ENCODE measurements at regions not wholly inside any gene's neighbourhood (a gene's known extent, or its start where the extent isn't known, plus 50 kb on each side); places are given as distances from the start of the nearest gene placed in this dataset.

- H3K27me3 ChIP-seq (ENCODE audit: insufficient read depth, low read length) = no peaks in the 10 kb centered on the region
- H4K12ac ChIP-seq (ENCODE audit: low read depth, low read length) = no peak overlapping the region
- no peak overlapping the region for H2BK120ac ChIP-seq (ENCODE audit: insufficient read depth, low read length, poor library complexity)
- no peak overlapping the region for H3K9ac ChIP-seq (ENCODE audit: low read length)
- no peak overlapping the region for H3K14ac ChIP-seq (ENCODE audit: low read length)
- H3K4me1 ChIP-seq (ENCODE audit: control insufficient read depth in 1 of 2, insufficient read depth in 2 of 2, low read length in 2 of 2) = no peaks in the 10 kb centered on the region
- H4K91ac ChIP-seq (ENCODE audit: low read depth, low read length) = no peak overlapping the region
- H3K79me1 ChIP-seq (ENCODE audit: low read length) = no peaks in the 10 kb centered on the region
- DNase-seq = no peak
- no peak overlapping the region for H3K4ac ChIP-seq (ENCODE audit: low read depth, low read length)
- no peaks in the 10 kb centered on the region for H3K36me3 ChIP-seq (ENCODE audit: control insufficient read depth in 1 of 2, insufficient read depth in 2 of 2, low read length in 2 of 2)
- no peaks in the 10 kb centered on the region for H3K79me2 ChIP-seq (ENCODE audit: control insufficient read depth, insufficient read depth, low read length, poor library complexity)
- no peak overlapping the region for H3K27ac ChIP-seq (ENCODE audit: low read depth, low read length)
- H4K8ac ChIP-seq (ENCODE audit: low read depth, low read length) = no peak overlapping the region
- H3K18ac ChIP-seq (ENCODE audit: low read length) = no peak overlapping the region
- H3K23ac ChIP-seq (ENCODE audit: low read length) = no peak overlapping the region
- H2AFZ ChIP-seq (ENCODE audit: insufficient read depth, low read length, poor library complexity) = no peak overlapping the region
- H3K9me3 ChIP-seq (ENCODE audit: insufficient read depth, low read depth, low read length) = peaks cover 2% of the 10 kb centered on the region
- H2BK12ac ChIP-seq (ENCODE audit: low read length) = no peak overlapping the region
- H2AK5ac ChIP-seq (ENCODE audit: low read length) = no peak overlapping the region
- H3K4me3 ChIP-seq (ENCODE audit: low read depth, low read length) = no peak overlapping the region
- H3K4me2 ChIP-seq (ENCODE audit: low read length) = no peak overlapping the region
- WGBS (ENCODE audit: extremely low coverage, insufficient coverage, insufficient read length) = no CpG with 5 or more reads among the region's 7 CpGs
- H2BK5ac ChIP-seq (ENCODE audit: low read depth, low read length, poor library complexity) = no peak overlapping the region
Observed at GRCh38 chr15:61509327-61509840, 280.3 kb upstream of the RORA start.

- Histone ChIP-seq H3K36me3 (ENCODE audit: control insufficient read depth in 1 of 2, insufficient read depth in 2 of 2, low read length in 2 of 2) (no peaks in the 10 kb centered on the region), H3K4me1 (ENCODE audit: control insufficient read depth in 1 of 2, insufficient read depth in 2 of 2, low read length in 2 of 2) (no peaks in the 10 kb centered on the region), H2BK5ac (ENCODE audit: low read depth, low read length, poor library complexity) (no peak overlapping the region), H3K79me1 (ENCODE audit: low read length) (no peaks in the 10 kb centered on the region), H3K9me3 (ENCODE audit: insufficient read depth, low read depth, low read length) (no peaks in the 10 kb centered on the region), H2BK12ac (ENCODE audit: low read length) (no peak overlapping the region), H3K23ac (ENCODE audit: low read length) (no peak overlapping the region), H3K4me3 (ENCODE audit: low read depth, low read length) (no peak overlapping the region), H3K14ac (ENCODE audit: low read length) (no peak overlapping the region), H3K9ac (ENCODE audit: low read length) (no peak overlapping the region), H3K79me2 (ENCODE audit: control insufficient read depth, insufficient read depth, low read length, poor library complexity) (no peaks in the 10 kb centered on the region), H2AK5ac (ENCODE audit: low read length) (no peak overlapping the region), H2AFZ (ENCODE audit: insufficient read depth, low read length, poor library complexity) (no peak overlapping the region), H3K4me2 (ENCODE audit: low read length) (no peak overlapping the region), H3K27me3 (ENCODE audit: insufficient read depth, low read length) (no peaks in the 10 kb centered on the region), H4K12ac (ENCODE audit: low read depth, low read length) (no peak overlapping the region), H2BK120ac (ENCODE audit: insufficient read depth, low read length, poor library complexity) (no peak overlapping the region), H4K91ac (ENCODE audit: low read depth, low read length) (no peak overlapping the region), H4K8ac (ENCODE audit: low read depth, low read length) (no peak overlapping the region), H3K27ac (ENCODE audit: low read depth, low read length) (no peak overlapping the region), H3K4ac (ENCODE audit: low read depth, low read length) (no peak overlapping the region), H3K18ac (ENCODE audit: low read length) (no peak overlapping the region)
- no peak for DNase-seq
Observed at GRCh38 chr15:61503383-61503969, 274.4 kb upstream of the RORA start.

GRCh38 chr15:61501815-61502389 lies 272.8 kb upstream of the RORA start:
- Histone ChIP-seq H3K27me3 (ENCODE audit: insufficient read depth, low read length) (no peaks in the 10 kb centered on the region), H3K4me3 (ENCODE audit: low read depth, low read length) (no peak overlapping the region), H3K27ac (ENCODE audit: low read depth, low read length) (no peak overlapping the region), H3K9me3 (ENCODE audit: insufficient read depth, low read depth, low read length) (no peaks in the 10 kb centered on the region), H3K23ac (ENCODE audit: low read length) (no peak overlapping the region), H4K8ac (ENCODE audit: low read depth, low read length) (no peak overlapping the region), H3K14ac (ENCODE audit: low read length) (no peak overlapping the region), H2BK12ac (ENCODE audit: low read length) (no peak overlapping the region), H3K79me2 (ENCODE audit: control insufficient read depth, insufficient read depth, low read length, poor library complexity) (no peaks in the 10 kb centered on the region), H2BK120ac (ENCODE audit: insufficient read depth, low read length, poor library complexity) (no peak overlapping the region), H3K4me2 (ENCODE audit: low read length) (no peak overlapping the region), H3K4me1 (ENCODE audit: control insufficient read depth in 1 of 2, insufficient read depth in 2 of 2, low read length in 2 of 2) (no peaks in the 10 kb centered on the region), H2BK5ac (ENCODE audit: low read depth, low read length, poor library complexity) (no peak overlapping the region), H4K12ac (ENCODE audit: low read depth, low read length) (no peak overlapping the region), H3K4ac (ENCODE audit: low read depth, low read length) (no peak overlapping the region), H3K79me1 (ENCODE audit: low read length) (no peaks in the 10 kb centered on the region), H3K36me3 (ENCODE audit: control insufficient read depth in 1 of 2, insufficient read depth in 2 of 2, low read length in 2 of 2) (no peaks in the 10 kb centered on the region), H4K91ac (ENCODE audit: low read depth, low read length) (no peak overlapping the region), H2AFZ (ENCODE audit: insufficient read depth, low read length, poor library complexity) (no peak overlapping the region), H3K9ac (ENCODE audit: low read length) (no peak overlapping the region), H2AK5ac (ENCODE audit: low read length) (no peak overlapping the region), H3K18ac (ENCODE audit: low read length) (no peak overlapping the region)
- DNase-seq = no peak
- WGBS (ENCODE audit: extremely low coverage, insufficient coverage, insufficient read length) = no CpG with 5 or more reads among the region's 12 CpGs

GRCh38 chr15:61500951-61501620 lies 272.0 kb upstream of the RORA start:
- Histone ChIP-seq H4K8ac (ENCODE audit: low read depth, low read length) (no peak overlapping the region), H3K14ac (ENCODE audit: low read length) (no peak overlapping the region), H4K12ac (ENCODE audit: low read depth, low read length) (no peak overlapping the region), H3K9ac (ENCODE audit: low read length) (no peak overlapping the region), H3K36me3 (ENCODE audit: control insufficient read depth in 1 of 2, insufficient read depth in 2 of 2, low read length in 2 of 2) (no peaks in the 10 kb centered on the region), H3K4me3 (ENCODE audit: low read depth, low read length) (no peak overlapping the region), H4K91ac (ENCODE audit: low read depth, low read length) (no peak overlapping the region), H3K27ac (ENCODE audit: low read depth, low read length) (no peak overlapping the region), H2AFZ (ENCODE audit: insufficient read depth, low read length, poor library complexity) (no peak overlapping the region), H3K4me2 (ENCODE audit: low read length) (no peak overlapping the region), H2BK5ac (ENCODE audit: low read depth, low read length, poor library complexity) (no peak overlapping the region), H3K27me3 (ENCODE audit: insufficient read depth, low read length) (no peaks in the 10 kb centered on the region), H3K18ac (ENCODE audit: low read length) (no peak overlapping the region), H3K23ac (ENCODE audit: low read length) (no peak overlapping the region), H3K9me3 (ENCODE audit: insufficient read depth, low read depth, low read length) (no peaks in the 10 kb centered on the region), H2AK5ac (ENCODE audit: low read length) (no peak overlapping the region), H3K79me2 (ENCODE audit: control insufficient read depth, insufficient read depth, low read length, poor library complexity) (no peaks in the 10 kb centered on the region), H3K79me1 (ENCODE audit: low read length) (no peaks in the 10 kb centered on the region), H3K4ac (ENCODE audit: low read depth, low read length) (no peak overlapping the region), H2BK12ac (ENCODE audit: low read length) (no peak overlapping the region), H2BK120ac (ENCODE audit: insufficient read depth, low read length, poor library complexity) (no peak overlapping the region), H3K4me1 (ENCODE audit: control insufficient read depth in 1 of 2, insufficient read depth in 2 of 2, low read length in 2 of 2) (no peaks in the 10 kb centered on the region)
- no CpG with 5 or more reads among the region's 9 CpGs for WGBS (ENCODE audit: extremely low coverage, insufficient coverage, insufficient read length)
- DNase-seq = no peak

Measured in trophoblast cell (in vitro differentiated cells and primary cell).